Spleen (tissue), 11 donors: ENCODE measurements at regions not wholly inside any gene's neighbourhood (a gene's known extent, or its start where the extent isn't known, plus 50 kb on each side); places are given as distances from the start of the nearest gene placed in this dataset.

Source experiments
- DNase-seq: peaks from one replicate; pipeline ENCODE4 v3.0.0-alpha.2; 2020
- H3K27ac ChIP-seq, 8 donors: fragments of 200-600 bp; sonication (generic) in 7 of 8; 1 replicate in 4 of 8; 2 replicates in 4 of 8; pipeline versions ENCODE4 v1.5.0 to v1.8.0; 2016 to 2021; ENCODE audit warnings: inconsistent platforms in 4 of 8, mild to moderate bottlenecking in 4 of 8, moderate library complexity in 1 of 8
- H3K27me3 ChIP-seq, 7 donors: fragments of 200-600 bp; sonication (generic) in 6 of 7; replicated peaks in 1 of 7; 1 replicate in 4 of 7; 2 replicates in 3 of 7; pipeline versions ENCODE4 v1.5.0 to v1.8.0; 2016 to 2021; ENCODE audit warnings: inconsistent platforms in 3 of 7, mild to moderate bottlenecking in 1 of 7
- H3K36me3 ChIP-seq, 6 donors: fragments of 200-600 bp; sonication (generic) in 5 of 6; 1 replicate in 4 of 6; 2 replicates in 2 of 6; pipeline versions ENCODE4 v1.5.0 to v1.8.0; 2016 to 2021; ENCODE audit warnings: inconsistent platforms in 2 of 6
- H3K4me1 ChIP-seq, 6 donors: fragments of 200-600 bp; sonication (generic) in 5 of 6; 1 replicate in 3 of 6; 2 replicates in 3 of 6; pipeline versions ENCODE4 v1.5.0 to v1.8.0; 2016 to 2021; ENCODE audit warnings: inconsistent platforms in 3 of 6
- H3K4me3 ChIP-seq, 8 donors: fragments of 200-600 bp; sonication (generic) in 7 of 8; 1 replicate in 4 of 8; 2 replicates in 4 of 8; pipeline versions ENCODE4 v1.5.0 to v1.8.0; 2016 to 2021; ENCODE audit warnings: inconsistent platforms in 4 of 8, mild to moderate bottlenecking in 4 of 8, moderate library complexity in 2 of 8
- H3K9me3 ChIP-seq, 8 donors: fragments of 200-600 bp; sonication (generic) in 7 of 8; 1 replicate in 4 of 8; 2 replicates in 4 of 8; pipeline versions ENCODE4 v1.5.0 to v1.8.0; 2016 to 2021; ENCODE audit warnings: inconsistent platforms in 4 of 8
- CTCF ChIP-seq, 11 experiments: fragments of 200-600 bp in 7 of 11; fragments of 450-650 bp in 4 of 11; sonication (generic) in 4 of 11; IDR thresholded peaks in 8 of 11; conservative IDR thresholded peaks in 3 of 11; 1 replicate in 7 of 11; 2 replicates in 4 of 11; pipeline versions ENCODE4 v1.4.0 to v1.8.0; 2016 to 2021; ENCODE audit warnings: antibody characterized with exemption in 11 of 11, inconsistent platforms in 4 of 11, mild to moderate bottlenecking in 1 of 11
- POLR2A ChIP-seq, 3 donors: fragments of 450-650 bp; IDR thresholded peaks; one replicate each; pipeline ENCODE4 v1.5.1; 2017; ENCODE audit warnings: antibody characterized with exemption in 3 of 3, mild to moderate bottlenecking in 1 of 3
- POLR2AphosphoS5 ChIP-seq, 3 donors: sonication (generic); formaldehyde crosslinking; IDR thresholded peaks; one replicate each; pipeline ENCODE4 v1.5.1; 2017; ENCODE audit warnings: antibody characterized with exemption in 3 of 3
- WGBS, 5 donors: extraction: QIAGEN DNeasy Blood & Tissue Kit in 3 of 5; methylation state at CpG; one replicate each; pipeline versions ENCODE4 v1.1.5 to v1.1.7; 2013 to 2018; 5-methylcytosine and 5-hydroxymethylcytosine counted together
- intact Hi-C: fragments of 100-400 bp; cut with DNase I; formaldehyde crosslinking; loops from one replicate; pipeline ENCODE4 v1.15.0; 2023; ENCODE audit warnings: low total_unique reads
- donor health status: healthy with polysubstance abuse.
- donor health status: DM: no; HTN: no; CAD: no; lungs with moderate emphysema.
- donor health status: DM: no; HTN: no; CAD: no.
- donor health status: Bipolar disorder and iron deficiency.
- donor health status: healthy.
- donor health status: DM: no; HTN: no; CAD: no.
- donor health status: DM: yes; HTN: yes; CAD: no.

- TF ChIP-seq CTCF (IDR thresholded peaks at IDR 0.05 in 8 of 11, conservative IDR thresholded peaks at IDR 0.05 in 3 of 11) (no peak), POLR2AphosphoS5 (IDR thresholded peaks at IDR 0.05) (no peak), POLR2A (IDR thresholded peaks at IDR 0.05) (no peak)
- intact Hi-C loops: no loop called here
- H3K4me1 ChIP-seq: no peaks in the 10 kb centered on the region
- DNase-seq: no peak
- H3K27me3 ChIP-seq: no peaks in the 10 kb centered on the region
- H3K36me3 ChIP-seq: no peaks in the 10 kb centered on the region
- H3K27ac ChIP-seq: no peak overlapping the region
- peaks cover 0 to 21% (median 14%) of the 10 kb centered on the region in 8 donors for H3K9me3 ChIP-seq
- no peak overlapping the region for H3K4me3 ChIP-seq
- 46 to 60% (median 49%) methylated on average over 1 of the region's 1 CpG for WGBS, 5 donors
These were observed 200.6 kb upstream of the ROBO1 start for GRCh38 chr3:79968418-79968817.

GRCh38 chr3:79960594-79960993 is 192.8 kb upstream of the ROBO1 start:
- intact Hi-C loops: no loop called here
- DNase-seq: no peak
- Histone ChIP-seq H3K27ac (no peak overlapping the region), H3K9me3 (peaks cover 0 to 28% (median 16%) of the 10 kb centered on the region in 8 donors), H3K36me3 (no peaks in the 10 kb centered on the region), H3K4me1 (no peaks in the 10 kb centered on the region), H3K27me3 (no peaks in the 10 kb centered on the region), H3K4me3 (no peak overlapping the region)
- TF ChIP-seq POLR2AphosphoS5 (IDR thresholded peaks at IDR 0.05) (no peak), CTCF (IDR thresholded peaks at IDR 0.05 in 8 of 11, conservative IDR thresholded peaks at IDR 0.05 in 3 of 11) (no peak), POLR2A (IDR thresholded peaks at IDR 0.05) (no peak)
- WGBS, 5 donors: 72 to 82% (median 79%) methylated on average over 3 of the region's 3 CpGs

GRCh38 chr3:79957066-79957465 is 189.3 kb upstream of the ROBO1 start:
- intact Hi-C loops: no loop called here
- H3K9me3 ChIP-seq: peaks cover 0 to 9% (median 0%) of the 10 kb centered on the region in 8 donors
- no peaks in the 10 kb centered on the region for H3K27me3 ChIP-seq
- H3K27ac ChIP-seq: no peak overlapping the region
- TF ChIP-seq POLR2A (IDR thresholded peaks at IDR 0.05): no peak
- TF ChIP-seq CTCF (IDR thresholded peaks at IDR 0.05 in 8 of 11, conservative IDR thresholded peaks at IDR 0.05 in 3 of 11): no peak
- TF ChIP-seq POLR2AphosphoS5 (IDR thresholded peaks at IDR 0.05): no peak
- DNase-seq: no peak
- H3K36me3 ChIP-seq: no peaks in the 10 kb centered on the region
- H3K4me3 ChIP-seq: no peak overlapping the region
- WGBS, 5 donors: 82 to 92% (median 85%) methylated on average over 6 of the region's 6 CpGs
- H3K4me1 ChIP-seq: no peaks in the 10 kb centered on the region

GRCh38 chr3:79954756-79955155 is 187.0 kb upstream of the ROBO1 start:
- Histone ChIP-seq H3K27me3 (no peaks in the 10 kb centered on the region), H3K4me1 (no peaks in the 10 kb centered on the region), H3K4me3 (no peak overlapping the region), H3K9me3 (peaks cover 0 to 17% (median 0%) of the 10 kb centered on the region in 8 donors), H3K27ac (no peak overlapping the region), H3K36me3 (no peaks in the 10 kb centered on the region)
- TF ChIP-seq CTCF (IDR thresholded peaks at IDR 0.05 in 8 of 11, conservative IDR thresholded peaks at IDR 0.05 in 3 of 11) (no peak), POLR2AphosphoS5 (IDR thresholded peaks at IDR 0.05) (no peak), POLR2A (IDR thresholded peaks at IDR 0.05) (no peak)
- 74 to 81% (median 79%) methylated on average over 5 of the region's 5 CpGs for WGBS, 5 donors
- no peak for DNase-seq
- intact Hi-C loops: no loop called here
